Kidney (tissue), 13 donors: ENCODE measurements at regions not wholly inside any gene's neighbourhood (a gene's known extent, or its start where the extent isn't known, plus 50 kb on each side); places are given as distances from the start of the nearest gene placed in this dataset.

Experiments used
- DNase-seq, 5 donors: peaks; one replicate each; pipeline ENCODE4 v3.0.0-alpha.2; 2013 to 2020
- FAIRE-seq: peaks from 2 replicates; lab custom pipeline; 2012; peaks lifted over from hg19 to GRCh38; lab: Jason Lieb, UNC
- H3K27ac ChIP-seq, 2 donors: one replicate each; pipeline ENCODE4 v1.7.0; 2013; ENCODE audit warnings: low read depth in 2 of 2, low read length in 2 of 2, inconsistent platforms in 1 of 2
- H3K27me3 ChIP-seq: one replicate; pipeline ENCODE4 v1.7.1; 2013; ENCODE audit warnings: low read length, inconsistent platforms; ENCODE audit not compliant: control insufficient read depth, insufficient read depth
- H3K36me3 ChIP-seq, 3 donors: one replicate each; pipeline versions ENCODE4 v1.7.0 to v1.7.1; 2013; ENCODE audit warnings: low read length in 3 of 3, control low read depth in 1 of 3, inconsistent platforms in 1 of 3; ENCODE audit not compliant: insufficient read depth in 3 of 3, control insufficient read depth in 2 of 3
- H3K4me1 ChIP-seq, 3 donors: one replicate each; pipeline versions ENCODE4 v1.7.0 to v1.7.1; 2013; ENCODE audit warnings: low read length in 3 of 3, inconsistent platforms in 1 of 3, low read depth in 1 of 3; ENCODE audit not compliant: control insufficient read depth in 2 of 3, insufficient read depth in 2 of 3
- H3K4me3 ChIP-seq, 3 donors: one replicate each; pipeline versions ENCODE4 v1.7.0 to v1.8.1; 2013; ENCODE audit warnings: low read length in 3 of 3, control low read depth in 1 of 3, inconsistent platforms in 1 of 3
- H3K9ac ChIP-seq, 3 donors: one replicate each; pipeline versions ENCODE4 v1.7.0 to v1.7.1; 2013; ENCODE audit warnings: low read length in 3 of 3, control low read depth in 1 of 3, inconsistent platforms in 1 of 3
- H3K9me3 ChIP-seq, 3 donors: one replicate each; pipeline versions ENCODE4 v1.7.0 to v1.7.1; 2013; ENCODE audit warnings: low read length in 3 of 3, control low read depth in 1 of 3, inconsistent platforms in 1 of 3; ENCODE audit not compliant: control insufficient read depth in 2 of 3, insufficient read depth in 1 of 3
- CTCF ChIP-seq: IDR thresholded peaks from 3 replicates; pipeline ENCODE4 v1.5.1; 2012; ENCODE audit warnings: mild to moderate bottlenecking, moderate library complexity, borderline replicate concordance; ENCODE audit not compliant: insufficient read depth; ENCODE audit errors: extremely low read depth
- intact Hi-C: fragments of 100-400 bp; cut with DNase I; formaldehyde crosslinking; loops from one replicate; pipeline ENCODE4 v1.11.1; 2022
- donor health status: control.
- donor health status: control.
- donor health status: control.
- donor health status: control.
- donor health status: control.
- donor health status: DM: yes; HTN: yes; CAD: no.
- donor health status: Normal renal cell carcinoma (clear cell type).

GRCh38 chr15:95812491-95812890 is 518.0 kb upstream of the NR2F2 start:
- Histone ChIP-seq H3K27me3 (no peaks in the 10 kb centered on the region), H3K36me3 (no peaks in the 10 kb centered on the region), H3K4me3 (no peak overlapping the region), H3K4me1 (no peaks in the 10 kb centered on the region), H3K27ac (no peak overlapping the region), H3K9ac (no peak overlapping the region), H3K9me3 (no peaks in the 10 kb centered on the region)
- TF ChIP-seq CTCF, result no peak
- intact Hi-C loops, result no loop called here
- DNase-seq (no peak), FAIRE-seq (no peak)

- DNase-seq, result no peak
- H3K4me3 ChIP-seq, result no peak overlapping the region
- no peaks in the 10 kb centered on the region for H3K36me3 ChIP-seq
- H3K27ac ChIP-seq, result no peak overlapping the region
- FAIRE-seq, result no peak
- TF ChIP-seq CTCF, result no peak
- intact Hi-C loops, result no loop called here
- no peaks in the 10 kb centered on the region for H3K4me1 ChIP-seq
- no peaks in the 10 kb centered on the region for H3K27me3 ChIP-seq
- H3K9ac ChIP-seq, result no peak overlapping the region
- no peaks in the 10 kb centered on the region for H3K9me3 ChIP-seq
Measured at GRCh38 chr15:95814908-95815307, 515.6 kb upstream of the NR2F2 start.

GRCh38 chr15:95816591-95816990 is 513.9 kb upstream of the NR2F2 start:
- no peaks in the 10 kb centered on the region for H3K4me1 ChIP-seq
- DNase-seq (no peak), FAIRE-seq (no peak)
- no peak overlapping the region for H3K27ac ChIP-seq
- H3K4me3 ChIP-seq, result no peak overlapping the region
- no peaks in the 10 kb centered on the region for H3K9me3 ChIP-seq
- H3K36me3 ChIP-seq, result no peaks in the 10 kb centered on the region
- no peak for TF ChIP-seq CTCF
- no peak overlapping the region for H3K9ac ChIP-seq
- intact Hi-C loops, result no loop called here
- H3K27me3 ChIP-seq, result no peaks in the 10 kb centered on the region

- DNase-seq (no peak), FAIRE-seq (no peak)
- H3K9me3 ChIP-seq, result no peaks in the 10 kb centered on the region
- no peak overlapping the region for H3K27ac ChIP-seq
- no peak for TF ChIP-seq CTCF
- no peak overlapping the region for H3K4me3 ChIP-seq
- intact Hi-C loops, result no loop called here
- no peak overlapping the region for H3K9ac ChIP-seq
- H3K27me3 ChIP-seq, result no peaks in the 10 kb centered on the region
- H3K4me1 ChIP-seq, result peaks cover 0 to 7% (median 0%) of the 10 kb centered on the region in 3 donors
- no peaks in the 10 kb centered on the region for H3K36me3 ChIP-seq
Measured at GRCh38 chr15:95822961-95823360, 507.5 kb upstream of the NR2F2 start.
